GM19023 (cell line): ENCODE measurements at regions not wholly inside any gene's neighbourhood (a gene's known extent, or its start where the extent isn't known, plus 50 kb on each side); places are given as distances from the start of the nearest gene placed in this dataset.
A peak's percentile ranks its signal among the peaks of the same experiment; 100 is the strongest.

Experiments used
- ATAC-seq: cut with Tn5 transposase; IDR thresholded peaks from one replicate; pipeline ENCODE4 v1.9.1; 2021; ENCODE audit warnings: mild to moderate bottlenecking, moderate library complexity; ENCODE audit not compliant: unreplicated experiment

DNA sequence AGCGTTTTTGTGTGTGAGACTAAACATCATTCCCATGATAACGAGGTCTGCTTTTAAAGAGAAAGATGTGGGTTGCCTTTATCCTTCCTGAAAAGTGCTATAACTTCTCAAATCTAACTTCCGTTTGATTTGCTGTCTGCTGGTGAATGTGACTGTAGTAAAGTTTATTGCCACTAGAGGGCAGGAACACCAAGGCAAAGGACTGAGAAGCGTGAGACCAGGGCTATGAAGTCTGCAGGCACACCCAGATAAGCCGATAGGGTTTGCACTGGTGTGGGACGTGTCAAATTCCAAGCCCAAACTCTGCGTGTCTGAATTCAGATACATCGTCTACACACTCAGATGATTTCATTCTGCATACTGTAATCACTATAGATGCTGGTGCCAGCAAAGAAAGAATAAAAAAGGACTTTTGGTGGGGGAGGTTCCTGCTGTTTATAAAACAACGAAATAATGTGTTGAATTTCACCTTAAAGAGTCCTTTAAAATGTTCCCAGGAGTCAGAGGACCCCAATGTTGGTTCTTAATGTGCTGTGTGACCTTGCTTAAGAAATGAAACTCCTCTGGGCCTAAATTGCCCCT, 87.2 kb downstream of the PTTG1 start:
- peak; percentile 56 for ATAC-seq

DNA sequence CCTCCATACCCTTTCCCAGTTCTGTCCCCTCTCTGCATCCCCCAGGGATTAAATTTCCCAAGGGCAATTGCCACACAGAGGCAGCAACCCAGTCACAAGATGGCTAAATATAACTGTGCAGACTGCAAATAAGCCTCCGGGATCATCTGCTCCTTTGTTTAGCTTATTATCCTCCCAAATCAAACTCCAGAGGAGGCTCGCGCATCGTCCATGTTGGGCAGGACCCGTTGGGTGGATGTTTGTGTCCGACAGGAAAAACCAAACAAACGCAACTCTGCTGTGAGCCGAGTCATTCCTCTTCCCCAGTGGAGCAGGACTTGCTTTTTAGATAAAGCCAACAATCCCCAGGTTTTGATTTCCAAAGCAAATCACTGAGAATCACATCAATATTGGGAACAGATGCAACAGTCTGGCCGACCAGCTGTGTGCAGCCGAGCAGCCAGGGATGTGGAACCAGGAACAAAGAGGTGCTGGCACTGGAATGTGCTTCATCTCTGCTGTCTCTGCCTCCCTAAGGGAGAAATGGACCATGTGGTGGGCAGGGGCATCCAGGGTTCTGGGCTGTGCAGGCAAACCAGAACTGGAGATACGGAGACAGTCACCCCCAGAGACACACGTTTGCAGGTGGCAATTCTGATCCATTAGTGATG, 89.8 kb downstream of the PTTG1 start:
- no peak for ATAC-seq
